GM23248 (cell line): ENCODE measurements at regions not wholly inside any gene's neighbourhood (a gene's known extent, or its start where the extent isn't known, plus 50 kb on each side); places are given as distances from the start of the nearest gene placed in this dataset.

Experiments
- DNase-seq: peaks from one replicate; pipeline ENCODE4 v3.0.0-alpha.2; 2015
- H2AFZ ChIP-seq: fragments of 200-600 bp; sonication (generic); 2 replicates; pipeline ENCODE4 v1.6.1; 2016; ENCODE audit warnings: antibody characterized with exemption
- H3F3A ChIP-seq: fragments of 200-600 bp; sonication (generic); 2 replicates; pipeline ENCODE4 v1.6.1; 2016; ENCODE audit warnings: mild to moderate bottlenecking, antibody characterized with exemption, mixed run types; ENCODE audit not compliant: insufficient read depth
- H3K27ac ChIP-seq: fragments of 200-600 bp; sonication (generic); 2 replicates; pipeline ENCODE4 v1.5.1; 2016; ENCODE audit warnings: mild to moderate bottlenecking
- H3K27me3 ChIP-seq: fragments of 200-600 bp; sonication (generic); replicated peaks from 2 replicates; pipeline ENCODE4 v1.6.1; 2016; ENCODE audit warnings: mild to moderate bottlenecking; ENCODE audit not compliant: insufficient read depth
- H3K36me3 ChIP-seq: fragments of 200-600 bp; sonication (generic); 2 replicates; pipeline ENCODE4 v1.6.1; 2016; ENCODE audit warnings: low read depth, mild to moderate bottlenecking
- H3K4me1 ChIP-seq: fragments of 200-600 bp; sonication (generic); 2 replicates; pipeline ENCODE4 v1.6.1; 2016; ENCODE audit warnings: mild to moderate bottlenecking; ENCODE audit not compliant: insufficient read depth
- H3K4me2 ChIP-seq: fragments of 200-600 bp; sonication (generic); one replicate; pipeline ENCODE4 v1.6.1; 2016; ENCODE audit warnings: mild to moderate bottlenecking; ENCODE audit not compliant: unreplicated experiment
- H3K4me3 ChIP-seq: fragments of 200-600 bp; sonication (generic); 2 replicates; pipeline ENCODE4 v1.5.1; 2016; ENCODE audit warnings: mild to moderate bottlenecking
- H3K79me2 ChIP-seq: fragments of 200-600 bp; sonication (generic); 2 replicates; pipeline ENCODE4 v1.6.1; 2016; ENCODE audit warnings: mild to moderate bottlenecking; ENCODE audit not compliant: insufficient read depth
- H3K9ac ChIP-seq: fragments of 200-600 bp; sonication (generic); 2 replicates; pipeline ENCODE4 v1.6.1; 2016; ENCODE audit warnings: mild to moderate bottlenecking
- H3K9me2 ChIP-seq: fragments of 200-600 bp; sonication (generic); 2 replicates; pipeline ENCODE4 v1.6.1; 2016; ENCODE audit warnings: mixed run types, mild to moderate bottlenecking, moderate library complexity; ENCODE audit not compliant: insufficient read depth
- H3K9me3 ChIP-seq: fragments of 200-600 bp; sonication (generic); one replicate; pipeline ENCODE4 v1.6.1; 2017; ENCODE audit warnings: low read depth
- H4K20me1 ChIP-seq: fragments of 200-600 bp; sonication (generic); 2 replicates; pipeline ENCODE4 v1.6.0; 2016; ENCODE audit not compliant: insufficient read depth
- EZH2 ChIP-seq: fragments of 200-600 bp; sonication (generic); IDR thresholded peaks from 2 replicates; pipeline ENCODE4 v1.6.1; 2018; ENCODE audit warnings: antibody characterized with exemption, mild to moderate bottlenecking; ENCODE audit not compliant: insufficient read depth, poor library complexity, severe bottlenecking
- EZH2phosphoT487 ChIP-seq: fragments of 200-600 bp; sonication (generic); IDR thresholded peaks from 2 replicates; pipeline ENCODE4 v1.6.1; 2018; ENCODE audit warnings: antibody characterized with exemption, moderate library complexity, mild to moderate bottlenecking, low read depth; ENCODE audit not compliant: insufficient read depth
- WGBS, 2 experiments: methylation state at CpG; one replicate each; pipeline ENCODE4 v1.1.6; 2015 to 2017; ENCODE audit warnings: low lambda C conversion rate in 2 of 2, low coverage in 1 of 2; ENCODE audit errors: missing lambda C conversion rate in 2 of 2; 5-methylcytosine and 5-hydroxymethylcytosine counted together
- in situ Hi-C: fragments of 300-500 bp; cut with MboI; formaldehyde crosslinking; loops from 2 replicates; pipeline ENCODE4 v1.15.0; 2020

GRCh38 chr1:214216021-214216420 lies 64.9 kb upstream of the SMYD2 start:
- in situ Hi-C loops, result loop anchor here (5.0 to 25.0 kb wide), 3 partner anchors 116 to 1321 kb away; no protein-coding TSS in a partner anchor
- H3K4me3 ChIP-seq, result no peak overlapping the region
- no peak overlapping the region for H3K9ac ChIP-seq
- H3K79me2 ChIP-seq, result no peaks in the 10 kb centered on the region
- H3K9me2 ChIP-seq, result no peaks in the 10 kb centered on the region
- H3K4me1 ChIP-seq, result peaks cover 21% of the 10 kb centered on the region
- no peak overlapping the region for H2AFZ ChIP-seq
- no peak overlapping the region for H3K27ac ChIP-seq
- peaks cover 16% of the 10 kb centered on the region for H3F3A ChIP-seq
- H4K20me1 ChIP-seq, result no peaks in the 10 kb centered on the region
- no peak overlapping the region for H3K4me2 ChIP-seq
- H3K9me3 ChIP-seq, result no peaks in the 10 kb centered on the region
- H3K36me3 ChIP-seq, result no peaks in the 10 kb centered on the region
- no peaks in the 10 kb centered on the region for H3K27me3 ChIP-seq
- no peak for DNase-seq
- TF ChIP-seq EZH2 (no peak), EZH2phosphoT487 (no peak)
- WGBS, 2 experiments, result 90 to 95% methylated on average over 1 of the region's 1 CpG

- no peak for DNase-seq
- Histone ChIP-seq H3K9ac (no peak overlapping the region), H3K36me3 (no peaks in the 10 kb centered on the region), H3K27ac (no peak overlapping the region), H4K20me1 (no peaks in the 10 kb centered on the region), H3K4me3 (no peak overlapping the region), H3F3A (peaks cover 16% of the 10 kb centered on the region), H2AFZ (no peak overlapping the region), H3K4me1 (peaks cover 21% of the 10 kb centered on the region), H3K9me2 (no peaks in the 10 kb centered on the region), H3K9me3 (no peaks in the 10 kb centered on the region), H3K79me2 (no peaks in the 10 kb centered on the region), H3K4me2 (no peak overlapping the region), H3K27me3 (no peaks in the 10 kb centered on the region)
- no peak for TF ChIP-seq EZH2
- no peak for TF ChIP-seq EZH2phosphoT487
- in situ Hi-C loops, result loop anchor here (5.0 to 25.0 kb wide), 3 partner anchors 116 to 1321 kb away; no protein-coding TSS in a partner anchor
Measured at GRCh38 chr1:214216779-214217178, 64.2 kb upstream of the SMYD2 start.

- Histone ChIP-seq H3K9me3 (no peaks in the 10 kb centered on the region), H3K27me3 (no peaks in the 10 kb centered on the region), H3K9me2 (no peaks in the 10 kb centered on the region), H3K79me2 (no peaks in the 10 kb centered on the region), H2AFZ (no peak overlapping the region), H3K4me1 (0 out of 2 replicates have a peak, but pooled peaks cover under 1% of the 10 kb centered on the region), H3K27ac (no peak overlapping the region), H3K4me3 (no peak overlapping the region), H3K36me3 (no peaks in the 10 kb centered on the region), H3K9ac (no peak overlapping the region), H3K4me2 (no peak overlapping the region), H4K20me1 (no peaks in the 10 kb centered on the region), H3F3A (0 out of 2 replicates have a peak, but pooled peaks cover 3% of the 10 kb centered on the region)
- 70 to 72% methylated on average over 4 of the region's 4 CpGs for WGBS, 2 experiments
- DNase-seq, result peak; percentile 9
- TF ChIP-seq EZH2 (no peak), EZH2phosphoT487 (no peak)
- in situ Hi-C loops, result loop anchor here (5.0 to 25.0 kb wide), 3 partner anchors 112 to 1317 kb away; no protein-coding TSS in a partner anchor
Measured at GRCh38 chr1:214219902-214220301, 61.1 kb upstream of the SMYD2 start.

GRCh38 chr1:214220891-214221290 lies 60.1 kb upstream of the SMYD2 start:
- no peak for DNase-seq
- H4K20me1 ChIP-seq, result no peaks in the 10 kb centered on the region
- H3K4me2 ChIP-seq, result no peak overlapping the region
- 79 to 84% methylated on average over 5 of the region's 5 CpGs for WGBS, 2 experiments
- H3K79me2 ChIP-seq, result no peaks in the 10 kb centered on the region
- no peak overlapping the region for H2AFZ ChIP-seq
- H3K4me3 ChIP-seq, result no peak overlapping the region
- no peaks in the 10 kb centered on the region for H3K27me3 ChIP-seq
- in situ Hi-C loops, result loop anchor here (25.0 kb wide), 2 partner anchors 366 to 1316 kb away; no protein-coding TSS in a partner anchor
- 0 out of 2 replicates have a peak, but pooled peaks cover 3% of the 10 kb centered on the region for H3F3A ChIP-seq
- H3K9ac ChIP-seq, result no peak overlapping the region
- TF ChIP-seq EZH2 (no peak), EZH2phosphoT487 (no peak)
- H3K9me3 ChIP-seq, result no peaks in the 10 kb centered on the region
- no peaks in the 10 kb centered on the region for H3K9me2 ChIP-seq
- no peaks in the 10 kb centered on the region for H3K36me3 ChIP-seq
- H3K27ac ChIP-seq, result no peak overlapping the region
- H3K4me1 ChIP-seq, result 0 out of 2 replicates have a peak, but pooled peaks cover 6% of the 10 kb centered on the region
